ENCODE measurements at regions not wholly inside any gene's neighbourhood (a gene's known extent, or its start where the extent isn't known, plus 50 kb on each side); places are given as distances from the start of the nearest gene placed in this dataset.

DNA sequence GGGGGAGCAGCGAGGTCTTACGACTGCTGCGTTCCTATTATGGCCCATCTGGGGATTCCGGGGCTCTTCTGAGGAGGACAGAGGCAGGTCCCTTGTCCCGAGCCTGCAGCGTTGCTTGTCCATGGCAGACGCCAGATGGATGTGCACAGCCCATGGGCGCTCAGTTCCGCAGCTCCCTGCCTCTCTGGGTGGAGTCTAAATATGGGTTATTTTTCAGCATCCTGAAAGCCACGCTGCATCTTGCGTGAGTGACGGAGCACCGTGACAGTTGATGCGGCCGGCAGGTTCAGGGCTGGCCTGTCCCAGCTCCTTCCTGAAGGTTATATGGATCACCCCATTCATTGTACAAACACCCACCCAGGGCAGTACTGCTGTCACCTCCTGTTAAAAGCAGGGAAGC is 1169.4 kb downstream of the BRD1 start:
- H3K4me1 ChIP-seq (ENCODE audit: low read length), result no peaks in the 10 kb centered on the region

DNA sequence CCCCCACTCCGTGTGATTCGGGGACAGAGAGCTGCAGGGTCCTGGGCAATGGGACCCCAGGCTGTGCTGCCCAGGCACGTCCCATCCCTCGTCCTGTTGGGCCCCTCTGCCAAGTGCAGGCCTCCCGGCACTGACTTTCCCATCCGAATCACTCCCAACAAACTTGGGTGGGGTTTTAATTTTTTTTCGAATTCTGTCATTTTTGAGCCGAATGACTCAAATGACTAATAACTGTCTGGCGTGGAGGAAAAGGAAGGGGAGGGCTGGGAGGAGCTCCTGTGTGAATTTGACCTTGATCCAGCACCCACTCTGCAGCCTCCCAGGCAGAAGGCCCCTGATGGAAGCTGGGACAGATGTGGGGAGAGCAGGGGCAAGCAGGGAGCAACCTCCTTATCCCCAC is 1173.2 kb downstream of the BRD1 start:
- no peaks in the 10 kb centered on the region for H4K20me1 ChIP-seq (ENCODE audit: insufficient read depth, low read length)

More for the DNA sequence above, 1169.4 kb downstream of the BRD1 start:
- Histone ChIP-seq H3K9me3 (replicated peaks; ENCODE audit: insufficient read depth, low read length) (no peaks in the 10 kb centered on the region), H3K9ac (ENCODE audit: low read length) (no peak overlapping the region), H4K20me1 (ENCODE audit: insufficient read depth, low read length) (no peaks in the 10 kb centered on the region), H3K27me3 (replicated peaks; ENCODE audit: insufficient read depth, low read length) (no peaks in the 10 kb centered on the region), H3K36me3 (replicated peaks; ENCODE audit: insufficient read depth, low read length) (no peaks in the 10 kb centered on the region), H3F3A (ENCODE audit: insufficient read depth, low read length) (no peaks in the 10 kb centered on the region), H3K27ac (ENCODE audit: low read length) (no peak overlapping the region), H3K79me2 (ENCODE audit: low read length) (peaks cover 4% of the 10 kb centered on the region; the same call in 1 of the 2 replicates), H3K4me3 (ENCODE audit: low read length) (no peak overlapping the region), H2AFZ (ENCODE audit: low read length) (no peak overlapping the region), H3K4me2 (ENCODE audit: low read depth, low read length) (no peak overlapping the region), H3K9me2 (replicated peaks; ENCODE audit: insufficient read depth, low read length) (no peaks in the 10 kb centered on the region)
- no peak for DNase-seq
- TF ChIP-seq EZH2phosphoT487 (IDR thresholded peaks at IDR 0.05; ENCODE audit: low read length) (no peak), EZH2 (optimal IDR thresholded peaks at IDR 0.05; ENCODE audit: low read depth, low read length) (no peak)
- TF ChIP-seq, protein P1, sequence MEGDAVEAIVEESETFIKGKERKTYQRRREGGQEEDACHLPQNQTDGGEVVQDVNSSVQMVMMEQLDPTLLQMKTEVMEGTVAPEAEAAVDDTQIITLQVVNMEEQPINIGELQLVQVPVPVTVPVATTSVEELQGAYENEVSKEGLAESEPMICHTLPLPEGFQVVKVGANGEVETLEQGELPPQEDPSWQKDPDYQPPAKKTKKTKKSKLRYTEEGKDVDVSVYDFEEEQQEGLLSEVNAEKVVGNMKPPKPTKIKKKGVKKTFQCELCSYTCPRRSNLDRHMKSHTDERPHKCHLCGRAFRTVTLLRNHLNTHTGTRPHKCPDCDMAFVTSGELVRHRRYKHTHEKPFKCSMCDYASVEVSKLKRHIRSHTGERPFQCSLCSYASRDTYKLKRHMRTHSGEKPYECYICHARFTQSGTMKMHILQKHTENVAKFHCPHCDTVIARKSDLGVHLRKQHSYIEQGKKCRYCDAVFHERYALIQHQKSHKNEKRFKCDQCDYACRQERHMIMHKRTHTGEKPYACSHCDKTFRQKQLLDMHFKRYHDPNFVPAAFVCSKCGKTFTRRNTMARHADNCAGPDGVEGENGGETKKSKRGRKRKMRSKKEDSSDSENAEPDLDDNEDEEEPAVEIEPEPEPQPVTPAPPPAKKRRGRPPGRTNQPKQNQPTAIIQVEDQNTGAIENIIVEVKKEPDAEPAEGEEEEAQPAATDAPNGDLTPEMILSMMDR (IDR thresholded peaks at IDR 0.05; ENCODE audit: low read length), result no peak

DNA sequence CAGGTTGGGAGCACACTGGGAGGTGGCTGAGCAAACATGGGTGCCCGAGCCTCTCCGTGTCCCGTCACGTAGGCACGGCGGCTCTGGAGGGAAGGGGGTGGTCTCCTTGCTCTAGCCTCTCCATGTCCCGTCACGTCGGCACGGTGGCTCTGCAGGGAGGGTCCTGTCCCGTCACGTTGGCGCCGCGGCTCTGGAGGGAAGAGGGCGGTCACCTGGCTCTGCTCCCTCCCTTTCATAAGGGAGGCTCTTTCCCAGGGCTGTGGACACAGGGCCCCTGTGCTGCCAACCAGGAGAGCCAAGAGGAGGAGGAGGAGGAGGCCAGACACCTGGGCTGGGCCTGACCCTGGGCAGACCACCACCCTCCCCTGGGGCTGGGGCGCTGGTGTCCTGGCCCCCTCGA is 1173.7 kb downstream of the BRD1 start:
- H4K20me1 ChIP-seq (ENCODE audit: insufficient read depth, low read length), result no peaks in the 10 kb centered on the region
- H3K4me2 ChIP-seq (ENCODE audit: low read depth, low read length), result no peak overlapping the region
- DNase-seq, result no peak
- H3F3A ChIP-seq (ENCODE audit: insufficient read depth, low read length), result no peaks in the 10 kb centered on the region
- H3K9ac ChIP-seq (ENCODE audit: low read length), result no peak overlapping the region
- peaks cover 4% of the 10 kb centered on the region; the same call in 1 of the 2 replicates for H3K79me2 ChIP-seq (ENCODE audit: low read length)
- no peak overlapping the region for H3K27ac ChIP-seq (ENCODE audit: low read length)
- H3K27me3 ChIP-seq (replicated peaks; ENCODE audit: insufficient read depth, low read length), result no peaks in the 10 kb centered on the region
- H3K36me3 ChIP-seq (replicated peaks; ENCODE audit: insufficient read depth, low read length), result no peaks in the 10 kb centered on the region
- TF ChIP-seq EZH2phosphoT487 (IDR thresholded peaks at IDR 0.05; ENCODE audit: low read length), result no peak
- H3K9me3 ChIP-seq (replicated peaks; ENCODE audit: insufficient read depth, low read length), result no peaks in the 10 kb centered on the region
- H3K4me3 ChIP-seq (ENCODE audit: low read length), result no peak overlapping the region
- H3K4me1 ChIP-seq (ENCODE audit: low read length), result no peaks in the 10 kb centered on the region
- no peak overlapping the region for H2AFZ ChIP-seq (ENCODE audit: low read length)
- H3K9me2 ChIP-seq (replicated peaks; ENCODE audit: insufficient read depth, low read length), result no peaks in the 10 kb centered on the region

More for the DNA sequence above, 1173.2 kb downstream of the BRD1 start:
- Histone ChIP-seq H3K4me2 (ENCODE audit: low read depth, low read length) (no peak overlapping the region), H3K79me2 (ENCODE audit: low read length) (peaks cover 4% of the 10 kb centered on the region; the same call in 1 of the 2 replicates), H3K4me1 (ENCODE audit: low read length) (no peaks in the 10 kb centered on the region), H3F3A (ENCODE audit: insufficient read depth, low read length) (no peaks in the 10 kb centered on the region), H3K27me3 (replicated peaks; ENCODE audit: insufficient read depth, low read length) (no peaks in the 10 kb centered on the region), H3K9me3 (replicated peaks; ENCODE audit: insufficient read depth, low read length) (no peaks in the 10 kb centered on the region), H2AFZ (ENCODE audit: low read length) (no peak overlapping the region), H3K27ac (ENCODE audit: low read length) (no peak overlapping the region), H3K9ac (ENCODE audit: low read length) (no peak overlapping the region), H3K4me3 (ENCODE audit: low read length) (no peak overlapping the region), H3K36me3 (replicated peaks; ENCODE audit: insufficient read depth, low read length) (no peaks in the 10 kb centered on the region), H3K9me2 (replicated peaks; ENCODE audit: insufficient read depth, low read length) (no peaks in the 10 kb centered on the region)
- TF ChIP-seq, protein P1 (IDR thresholded peaks at IDR 0.05; ENCODE audit: low read length), result no peak
- TF ChIP-seq EZH2 (optimal IDR thresholded peaks at IDR 0.05; ENCODE audit: low read depth, low read length), result no peak
- no peak for TF ChIP-seq EZH2phosphoT487 (IDR thresholded peaks at IDR 0.05; ENCODE audit: low read length)
- no peak for DNase-seq

DNA sequence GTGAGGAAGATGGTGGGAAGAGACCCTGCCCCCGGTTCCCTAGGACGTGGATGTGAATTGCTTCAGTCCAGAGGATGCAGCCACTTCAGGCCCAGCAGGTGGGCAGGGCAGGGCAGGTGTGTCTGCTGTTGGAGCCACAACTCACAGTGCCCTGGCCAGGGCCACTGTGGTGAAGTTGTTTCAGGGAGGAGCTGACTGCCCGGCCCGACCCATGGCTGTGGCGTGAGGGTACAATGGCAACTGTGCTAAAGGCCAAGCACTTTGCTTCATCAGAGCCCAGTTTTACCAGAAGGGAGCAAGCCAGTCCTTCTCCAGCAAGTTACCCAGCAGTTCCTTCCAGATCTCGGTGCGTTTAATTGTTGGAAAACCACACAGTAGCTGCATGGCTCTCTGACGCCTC is 1174.4 kb downstream of the BRD1 start:
- H3K27ac ChIP-seq (ENCODE audit: low read length), result no peak overlapping the region
- no peaks in the 10 kb centered on the region for H3K4me1 ChIP-seq (ENCODE audit: low read length)
- no peak overlapping the region for H3K9ac ChIP-seq (ENCODE audit: low read length)
- no peaks in the 10 kb centered on the region for H3K36me3 ChIP-seq (replicated peaks; ENCODE audit: insufficient read depth, low read length)
- no peak overlapping the region for H2AFZ ChIP-seq (ENCODE audit: low read length)
- no peaks in the 10 kb centered on the region for H3K9me2 ChIP-seq (replicated peaks; ENCODE audit: insufficient read depth, low read length)
- no peaks in the 10 kb centered on the region for H3K9me3 ChIP-seq (replicated peaks; ENCODE audit: insufficient read depth, low read length)
- DNase-seq, result no peak
- no peak overlapping the region for H3K4me2 ChIP-seq (ENCODE audit: low read depth, low read length)
- H4K20me1 ChIP-seq (ENCODE audit: insufficient read depth, low read length), result no peaks in the 10 kb centered on the region
- H3F3A ChIP-seq (ENCODE audit: insufficient read depth, low read length), result no peaks in the 10 kb centered on the region
- TF ChIP-seq, protein P1 (IDR thresholded peaks at IDR 0.05; ENCODE audit: low read length), result no peak
- TF ChIP-seq EZH2 (optimal IDR thresholded peaks at IDR 0.05; ENCODE audit: low read depth, low read length) (no peak), EZH2phosphoT487 (IDR thresholded peaks at IDR 0.05; ENCODE audit: low read length) (no peak)
- H3K4me3 ChIP-seq (ENCODE audit: low read length), result no peak overlapping the region
- H3K27me3 ChIP-seq (replicated peaks; ENCODE audit: insufficient read depth, low read length), result no peaks in the 10 kb centered on the region
- peaks cover 4% of the 10 kb centered on the region; the same call in 1 of the 2 replicates for H3K79me2 ChIP-seq (ENCODE audit: low read length)

Measured in MM.1S (cell line).